GM12864 (cell line): ENCODE measurements at regions not wholly inside any gene's neighbourhood (a gene's known extent, or its start where the extent isn't known, plus 50 kb on each side); places are given as distances from the start of the nearest gene placed in this dataset.
A peak's percentile ranks its signal among the peaks of the same experiment; 100 is the strongest.

ENCODE experiments used
- DNase-seq: peaks from one replicate; pipeline ENCODE4 v3.0.0-alpha.2; 2011; ENCODE audit warnings: low read depth
- H3K4me3 ChIP-seq: 2 replicates; pipeline ENCODE4 v1.5.1; 2011; ENCODE audit warnings: mild to moderate bottlenecking, low read depth, low read length, control low read depth
- CTCF ChIP-seq: IDR thresholded peaks from 2 replicates; pipeline ENCODE4 v1.5.1; 2011; ENCODE audit warnings: low read depth, mild to moderate bottlenecking, moderate library complexity, low read length, control low read depth, inconsistent platforms; ENCODE audit errors: missing control alignments

DNA sequence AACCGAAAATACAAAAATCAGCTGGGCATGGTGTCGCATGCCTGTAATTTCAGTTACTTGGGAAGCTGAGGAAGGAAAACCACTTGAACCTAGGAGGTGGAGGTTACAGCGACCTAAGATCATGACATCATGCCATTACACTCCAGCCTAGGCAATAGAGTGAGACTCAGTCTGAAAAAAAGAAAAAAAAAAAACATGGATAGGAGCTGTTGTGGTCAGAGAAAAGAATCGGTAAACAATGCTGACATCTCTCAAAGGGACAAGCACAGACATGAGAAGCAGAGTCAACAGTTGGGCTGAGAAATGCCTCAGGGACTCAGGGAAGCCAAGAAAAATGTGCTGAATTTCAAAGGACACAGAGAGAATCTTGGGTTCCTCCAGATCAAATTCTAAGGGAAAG is 236.9 kb upstream of the USP9Y start:
- no peak for TF ChIP-seq CTCF
- no peak overlapping the region for H3K4me3 ChIP-seq

GRCh38 chrY:12465706-12466105 is 235.3 kb upstream of the USP9Y start:
- DNase-seq = no peak
- no peak overlapping the region for H3K4me3 ChIP-seq
- TF ChIP-seq CTCF = no peak

More for the DNA sequence above, 236.9 kb upstream of the USP9Y start:
- no peak for DNase-seq

DNA sequence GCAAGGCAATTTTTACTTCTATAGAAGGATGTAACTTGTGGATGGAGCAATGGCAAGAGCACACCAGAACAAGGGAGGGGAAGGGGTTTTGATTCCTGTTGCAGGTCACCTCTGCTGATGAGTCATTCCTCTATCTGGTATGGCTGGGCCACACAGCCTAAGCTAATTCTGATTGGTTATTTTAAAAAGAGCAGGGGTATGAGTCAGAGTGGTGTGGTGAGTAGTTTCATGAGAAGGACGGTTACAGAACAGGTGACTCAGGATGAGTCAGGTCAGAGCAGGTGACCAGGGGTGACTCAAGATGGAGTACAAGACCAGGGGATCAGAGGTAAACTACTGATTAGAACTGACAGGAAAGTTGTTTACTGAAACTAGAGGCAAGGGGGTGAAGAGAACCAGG is 231.9 kb upstream of the USP9Y start:
- DNase-seq = no peak
- no peak for TF ChIP-seq CTCF
- H3K4me3 ChIP-seq = no peak overlapping the region

- no peak for DNase-seq
- no peak overlapping the region for H3K4me3 ChIP-seq
- no peak for TF ChIP-seq CTCF
Observed at GRCh38 chrY:12474472-12474871, 226.6 kb upstream of the USP9Y start.

- DNase-seq = no peak
- TF ChIP-seq CTCF = peak; percentile 38
- H3K4me3 ChIP-seq = no peak overlapping the region
Observed at GRCh38 chrY:12479382-12479781, 221.6 kb upstream of the USP9Y start.

DNA sequence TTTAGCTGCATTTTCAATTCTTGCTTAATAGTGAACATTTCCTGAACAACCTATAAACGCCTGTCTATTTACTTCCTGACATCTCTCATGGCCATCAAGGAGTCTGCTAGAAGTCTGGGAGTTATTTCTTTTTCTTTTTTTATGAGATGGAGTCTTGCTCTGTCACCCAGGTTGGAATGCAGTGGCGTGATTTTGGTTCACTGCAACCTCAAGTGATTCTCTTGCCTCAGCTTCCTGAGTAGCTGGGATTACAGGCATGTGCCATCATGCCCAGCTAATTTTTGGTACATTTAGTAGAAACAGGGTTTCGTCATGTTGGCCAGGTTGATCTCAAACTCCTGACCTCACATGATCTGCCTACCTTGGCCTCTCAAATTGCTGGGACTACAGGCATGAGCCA is 217.6 kb upstream of the USP9Y start:
- no peak overlapping the region for H3K4me3 ChIP-seq
- TF ChIP-seq CTCF = no peak
- no peak for DNase-seq

DNA sequence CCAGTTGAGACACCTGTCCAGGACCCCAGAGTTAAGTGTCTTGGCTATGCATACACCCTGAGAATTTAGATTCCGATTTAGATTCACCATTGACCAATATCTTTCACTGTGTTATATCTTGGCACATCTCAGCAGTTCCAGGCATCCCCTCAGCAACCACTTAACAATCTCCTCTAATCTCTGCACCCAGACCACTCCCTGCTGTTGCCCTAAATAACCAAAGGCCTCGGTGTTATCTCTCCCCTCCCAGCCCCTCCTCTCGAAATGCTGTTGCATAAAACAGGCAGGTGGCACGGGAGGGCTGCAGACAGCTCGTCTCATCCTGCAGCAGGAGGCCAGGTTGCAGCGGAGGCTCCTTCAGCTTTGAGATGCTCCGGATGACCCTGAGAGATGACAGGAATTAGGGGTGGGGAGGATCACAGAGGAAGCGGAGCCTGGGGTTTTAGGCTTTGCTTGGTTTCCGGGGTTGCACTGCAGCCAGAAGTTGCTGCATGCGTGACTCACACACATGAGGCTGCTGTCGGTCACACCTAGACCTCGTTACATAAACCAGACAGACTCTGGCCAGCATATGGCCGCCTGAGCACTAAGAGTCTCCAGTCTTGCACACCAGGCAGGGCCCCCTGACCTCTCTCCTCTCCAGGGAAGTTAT is 210.3 kb upstream of the USP9Y start:
- no peak for TF ChIP-seq CTCF
- no peak for DNase-seq
- H3K4me3 ChIP-seq = no peak overlapping the region
